ENCODE measurements at regions not wholly inside any gene's neighbourhood (a gene's known extent, or its start where the extent isn't known, plus 50 kb on each side); places are given as distances from the start of the nearest gene placed in this dataset.

- DNase-seq (ENCODE audit: insufficient read length, low spot score), result no peak
- TF ChIP-seq POU2F2 (IDR thresholded peaks at IDR 0.05; ENCODE audit: low read depth, low read length), result no peak
- TF ChIP-seq POLR2A (IDR thresholded peaks at IDR 0.05; ENCODE audit: low read depth, low read length), result no peak
- TF ChIP-seq POLR2AphosphoS5 (IDR thresholded peaks at IDR 0.05; ENCODE audit: low read depth, low read length), result no peak
- no peak for TF ChIP-seq PAX5 (IDR thresholded peaks at IDR 0.05; ENCODE audit: insufficient read depth, low read length, severe bottlenecking)
- no peak for TF ChIP-seq SPI1 (IDR thresholded peaks at IDR 0.05; ENCODE audit: low read depth, low read length)
- no peak for TF ChIP-seq TAF1 (IDR thresholded peaks at IDR 0.05; ENCODE audit: low read depth, low read length)
Measured at GRCh38 chr3:177589041-177589650, 391.9 kb upstream of the TBL1XR1 start.

GRCh38 chr3:177589911-177590381 is 392.7 kb upstream of the TBL1XR1 start:
- FAIRE-seq (no peak), DNase-seq (ENCODE audit: insufficient read length, low spot score) (no peak)
- TF ChIP-seq SPI1 (IDR thresholded peaks at IDR 0.05; ENCODE audit: low read depth, low read length) (no peak), POLR2AphosphoS5 (IDR thresholded peaks at IDR 0.05; ENCODE audit: low read depth, low read length) (no peak), POLR2A (IDR thresholded peaks at IDR 0.05; ENCODE audit: low read depth, low read length) (no peak), TAF1 (IDR thresholded peaks at IDR 0.05; ENCODE audit: low read depth, low read length) (no peak), PAX5 (IDR thresholded peaks at IDR 0.05; ENCODE audit: insufficient read depth, low read length, severe bottlenecking) (no peak), POU2F2 (IDR thresholded peaks at IDR 0.05; ENCODE audit: low read depth, low read length) (no peak)

More at GRCh38 chr3:177589041-177589650, 391.9 kb upstream of the TBL1XR1 start:
- FAIRE-seq, result no peak

- DNase-seq (ENCODE audit: insufficient read length, low spot score), result no peak
- TF ChIP-seq SPI1 (IDR thresholded peaks at IDR 0.05; ENCODE audit: low read depth, low read length) (no peak), PAX5 (IDR thresholded peaks at IDR 0.05; ENCODE audit: insufficient read depth, low read length, severe bottlenecking) (no peak), POU2F2 (IDR thresholded peaks at IDR 0.05; ENCODE audit: low read depth, low read length) (no peak), POLR2A (IDR thresholded peaks at IDR 0.05; ENCODE audit: low read depth, low read length) (no peak), POLR2AphosphoS5 (IDR thresholded peaks at IDR 0.05; ENCODE audit: low read depth, low read length) (no peak), TAF1 (IDR thresholded peaks at IDR 0.05; ENCODE audit: low read depth, low read length) (no peak)
- FAIRE-seq, result peak; percentile 35
Measured at GRCh38 chr3:177590826-177591225, 393.5 kb upstream of the TBL1XR1 start.

GRCh38 chr3:177591379-177591778 is 394.1 kb upstream of the TBL1XR1 start:
- FAIRE-seq (peak; percentile 83), DNase-seq (ENCODE audit: insufficient read length, low spot score) (no peak)
- no peak for TF ChIP-seq TAF1 (IDR thresholded peaks at IDR 0.05; ENCODE audit: low read depth, low read length)
- peak; percentile 67 for TF ChIP-seq SPI1 (IDR thresholded peaks at IDR 0.05; ENCODE audit: low read depth, low read length)
- TF ChIP-seq POLR2AphosphoS5 (IDR thresholded peaks at IDR 0.05; ENCODE audit: low read depth, low read length), result no peak

- FAIRE-seq (no peak), DNase-seq (ENCODE audit: insufficient read length, low spot score) (no peak)
- TF ChIP-seq POLR2AphosphoS5 (IDR thresholded peaks at IDR 0.05; ENCODE audit: low read depth, low read length) (no peak), PAX5 (IDR thresholded peaks at IDR 0.05; ENCODE audit: insufficient read depth, low read length, severe bottlenecking) (no peak), POU2F2 (IDR thresholded peaks at IDR 0.05; ENCODE audit: low read depth, low read length) (no peak)
Measured at GRCh38 chr3:177594096-177594495, 396.8 kb upstream of the TBL1XR1 start.

- FAIRE-seq (no peak), DNase-seq (ENCODE audit: insufficient read length, low spot score) (no peak)
- TF ChIP-seq POLR2AphosphoS5 (IDR thresholded peaks at IDR 0.05; ENCODE audit: low read depth, low read length), result no peak
- TF ChIP-seq POLR2A (IDR thresholded peaks at IDR 0.05; ENCODE audit: low read depth, low read length), result no peak
- TF ChIP-seq PAX5 (IDR thresholded peaks at IDR 0.05; ENCODE audit: insufficient read depth, low read length, severe bottlenecking), result no peak
- no peak for TF ChIP-seq SPI1 (IDR thresholded peaks at IDR 0.05; ENCODE audit: low read depth, low read length)
- TF ChIP-seq TAF1 (IDR thresholded peaks at IDR 0.05; ENCODE audit: low read depth, low read length), result no peak
- no peak for TF ChIP-seq POU2F2 (IDR thresholded peaks at IDR 0.05; ENCODE audit: low read depth, low read length)
Measured at GRCh38 chr3:177595530-177596188, 398.4 kb upstream of the TBL1XR1 start.

GRCh38 chr3:177596248-177596815 is 399.1 kb upstream of the TBL1XR1 start:
- FAIRE-seq (no peak), DNase-seq (ENCODE audit: insufficient read length, low spot score) (no peak)

GRCh38 chr3:177596816-177597271 is 399.6 kb upstream of the TBL1XR1 start:
- DNase-seq (ENCODE audit: insufficient read length, low spot score), result no peak
- FAIRE-seq, result no peak

More at GRCh38 chr3:177596248-177596815, 399.1 kb upstream of the TBL1XR1 start:
- TF ChIP-seq POLR2AphosphoS5 (IDR thresholded peaks at IDR 0.05; ENCODE audit: low read depth, low read length) (no peak), PAX5 (IDR thresholded peaks at IDR 0.05; ENCODE audit: insufficient read depth, low read length, severe bottlenecking) (no peak), POLR2A (IDR thresholded peaks at IDR 0.05; ENCODE audit: low read depth, low read length) (no peak), POU2F2 (IDR thresholded peaks at IDR 0.05; ENCODE audit: low read depth, low read length) (no peak), SPI1 (IDR thresholded peaks at IDR 0.05; ENCODE audit: low read depth, low read length) (no peak)

GRCh38 chr3:177597311-177598096 is 400.2 kb upstream of the TBL1XR1 start:
- no peak for FAIRE-seq
- no peak for TF ChIP-seq TAF1 (IDR thresholded peaks at IDR 0.05; ENCODE audit: low read depth, low read length)
- no peak for TF ChIP-seq POLR2A (IDR thresholded peaks at IDR 0.05; ENCODE audit: low read depth, low read length)
- TF ChIP-seq SPI1 (IDR thresholded peaks at IDR 0.05; ENCODE audit: low read depth, low read length), result no peak
- TF ChIP-seq POU2F2 (IDR thresholded peaks at IDR 0.05; ENCODE audit: low read depth, low read length), result no peak
- TF ChIP-seq POLR2AphosphoS5 (IDR thresholded peaks at IDR 0.05; ENCODE audit: low read depth, low read length), result no peak
- TF ChIP-seq PAX5 (IDR thresholded peaks at IDR 0.05; ENCODE audit: insufficient read depth, low read length, severe bottlenecking), result no peak
- DNase-seq (ENCODE audit: insufficient read length, low spot score), result no peak

More at GRCh38 chr3:177596816-177597271, 399.6 kb upstream of the TBL1XR1 start:
- TF ChIP-seq PAX5 (IDR thresholded peaks at IDR 0.05; ENCODE audit: insufficient read depth, low read length, severe bottlenecking) (no peak), POLR2A (IDR thresholded peaks at IDR 0.05; ENCODE audit: low read depth, low read length) (no peak), TAF1 (IDR thresholded peaks at IDR 0.05; ENCODE audit: low read depth, low read length) (no peak), POLR2AphosphoS5 (IDR thresholded peaks at IDR 0.05; ENCODE audit: low read depth, low read length) (no peak), SPI1 (IDR thresholded peaks at IDR 0.05; ENCODE audit: low read depth, low read length) (no peak), POU2F2 (IDR thresholded peaks at IDR 0.05; ENCODE audit: low read depth, low read length) (no peak)

All from GM12891 (cell line).